ENCODE measurements at regions not wholly inside any gene's neighbourhood (a gene's known extent, or its start where the extent isn't known, plus 50 kb on each side); places are given as distances from the start of the nearest gene placed in this dataset.

DNA sequence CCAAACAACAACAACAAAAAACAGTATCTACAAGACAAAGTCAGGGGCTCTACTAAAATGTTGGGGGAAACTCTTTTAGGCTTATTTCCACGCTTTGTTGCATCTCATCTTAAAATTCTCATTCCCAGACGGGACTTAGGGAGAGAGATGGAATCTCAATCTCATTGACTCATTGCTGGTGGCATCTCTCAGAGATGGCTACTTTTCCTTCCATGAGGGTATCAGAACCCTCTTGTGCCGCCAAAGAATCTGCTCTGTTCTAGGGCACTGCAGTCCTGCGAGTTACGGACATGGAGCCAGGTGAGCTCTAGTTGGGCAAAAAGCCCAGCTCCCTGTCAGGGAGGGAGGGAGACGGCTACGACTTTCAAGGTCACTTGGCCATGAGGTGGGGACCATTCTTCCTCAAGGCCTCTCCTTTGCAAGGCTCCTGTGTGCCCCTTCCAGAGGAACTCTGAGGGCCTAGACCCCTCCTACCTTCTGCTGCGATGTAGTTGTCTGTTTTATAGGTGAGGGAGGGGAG lies 68.0 kb downstream of the MYCN start:
- in situ Hi-C loops (cut with HindIII; ENCODE audit: low pct_unique_long_range_greater_than_20kb, low sequenced_read_pairs) = no loop called here
- DNase-seq (ENCODE audit: low read depth) = no peak

- in situ Hi-C loops (cut with HindIII; ENCODE audit: low pct_unique_long_range_greater_than_20kb, low sequenced_read_pairs) = no loop called here
- DNase-seq (ENCODE audit: low read depth) = no peak
Observed at GRCh38 chr2:16007167-16007934, 67.0 kb downstream of the MYCN start.

GRCh38 chr2:16006537-16007166 lies 66.3 kb downstream of the MYCN start:
- DNase-seq (ENCODE audit: low read depth) = no peak
- in situ Hi-C loops (cut with HindIII; ENCODE audit: low pct_unique_long_range_greater_than_20kb, low sequenced_read_pairs) = no loop called here

DNA sequence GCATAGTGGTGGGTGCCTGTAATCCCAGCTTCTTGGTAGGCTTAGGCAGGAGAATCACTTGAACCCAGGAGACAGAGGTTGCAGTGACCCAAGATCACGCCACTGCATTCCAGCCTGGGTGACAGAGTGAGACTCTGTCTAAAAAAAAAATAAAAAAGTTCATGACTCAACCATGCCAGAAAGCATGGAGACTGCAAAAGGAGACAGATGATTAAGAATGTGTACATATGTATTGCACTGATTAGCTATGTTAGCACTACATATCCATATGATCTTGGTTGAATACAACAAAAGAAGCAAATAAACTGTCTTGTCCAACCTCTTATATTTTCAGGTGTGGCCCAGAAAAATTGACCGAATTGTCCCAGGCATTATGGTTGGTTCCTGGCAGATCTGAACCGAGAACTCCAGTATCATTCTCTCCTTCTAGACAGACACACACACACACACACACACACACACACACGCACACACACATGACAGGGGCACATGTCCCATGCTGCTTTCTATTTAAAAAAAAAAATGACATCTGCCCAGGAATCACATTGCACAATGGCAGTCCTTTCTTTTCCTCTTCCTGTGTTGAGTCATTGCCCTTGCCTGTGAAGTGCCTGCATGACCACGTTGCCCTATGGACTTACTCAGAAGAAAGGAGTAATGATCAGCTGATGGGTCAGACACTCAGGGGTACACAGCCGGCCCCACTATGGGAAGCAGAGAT lies 65.6 kb downstream of the MYCN start:
- peak; percentile 22 for DNase-seq (ENCODE audit: low read depth)
- in situ Hi-C loops (cut with HindIII; ENCODE audit: low pct_unique_long_range_greater_than_20kb, low sequenced_read_pairs) = no loop called here

DNA sequence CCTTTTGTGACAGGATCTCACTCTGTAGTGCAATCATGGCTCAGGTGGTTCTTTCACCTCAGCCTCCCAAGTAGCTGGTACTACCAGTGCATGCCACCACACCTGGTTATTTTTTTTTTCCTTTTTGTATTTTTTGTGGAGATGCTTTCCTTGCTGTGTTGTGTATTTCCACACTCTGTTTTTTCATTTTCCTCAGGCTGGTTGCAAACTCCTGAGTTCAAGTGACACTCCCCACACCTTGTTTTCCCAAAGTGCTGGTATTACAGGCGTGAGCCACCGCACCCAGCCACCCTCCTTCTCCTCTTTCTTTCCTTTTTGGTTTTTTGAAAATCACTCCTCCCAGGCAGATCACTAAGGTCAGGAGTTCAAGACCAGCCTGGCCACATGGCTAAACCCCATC lies 65.0 kb downstream of the MYCN start:
- no peak for DNase-seq (ENCODE audit: low read depth)
- in situ Hi-C loops (cut with HindIII; ENCODE audit: low pct_unique_long_range_greater_than_20kb, low sequenced_read_pairs) = no loop called here

DNA sequence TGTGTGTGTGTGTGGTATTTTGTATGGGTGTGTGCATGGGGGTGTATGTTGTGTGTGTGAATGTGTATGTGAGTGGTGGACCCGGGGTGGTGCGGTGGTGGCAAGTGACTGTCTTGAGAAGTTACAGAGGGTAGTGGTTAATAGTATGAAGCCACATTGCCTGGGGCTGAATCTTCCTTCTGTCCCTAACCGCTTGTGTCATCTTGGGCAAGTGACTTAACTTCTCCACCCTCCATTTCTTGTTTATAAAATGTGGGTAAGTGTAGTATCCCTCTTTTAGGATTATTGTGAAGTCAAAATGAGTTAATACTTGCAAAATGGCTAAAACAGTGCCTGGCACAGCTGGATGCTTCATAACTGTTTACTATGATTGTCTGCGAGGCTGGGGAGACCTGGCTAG lies 63.5 kb downstream of the MYCN start:
- in situ Hi-C loops (cut with HindIII; ENCODE audit: low pct_unique_long_range_greater_than_20kb, low sequenced_read_pairs) = no loop called here
- no peak for DNase-seq (ENCODE audit: low read depth)

DNA sequence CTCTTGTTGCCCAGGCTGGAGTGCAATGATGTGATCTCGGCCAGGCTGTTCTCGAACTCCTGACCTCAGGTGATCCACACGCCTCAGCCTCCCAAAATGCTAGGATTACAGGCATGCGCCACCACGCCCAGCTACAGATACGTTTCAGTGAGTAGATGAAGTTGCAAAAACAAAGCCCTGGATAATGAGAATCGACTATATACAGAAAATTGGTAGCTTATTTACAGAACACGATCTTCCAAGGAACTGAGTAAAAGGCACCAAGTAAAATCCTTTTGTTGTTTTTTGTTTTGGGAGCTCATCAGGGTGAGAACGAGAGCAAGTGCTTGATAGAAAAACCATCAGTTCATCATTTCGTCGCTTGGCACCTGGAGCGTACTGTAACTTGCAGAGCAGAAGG lies 62.8 kb downstream of the MYCN start:
- in situ Hi-C loops (cut with HindIII; ENCODE audit: low pct_unique_long_range_greater_than_20kb, low sequenced_read_pairs) = no loop called here
- no peak for DNase-seq (ENCODE audit: low read depth)

GRCh38 chr2:16002575-16002974 lies 62.2 kb downstream of the MYCN start:
- no peak for DNase-seq (ENCODE audit: low read depth)
- in situ Hi-C loops (cut with HindIII; ENCODE audit: low pct_unique_long_range_greater_than_20kb, low sequenced_read_pairs) = no loop called here

GRCh38 chr2:16002144-16002543 lies 61.8 kb downstream of the MYCN start:
- DNase-seq (ENCODE audit: low read depth) = no peak
- in situ Hi-C loops (cut with HindIII; ENCODE audit: low pct_unique_long_range_greater_than_20kb, low sequenced_read_pairs) = no loop called here

- in situ Hi-C loops (cut with HindIII; ENCODE audit: low pct_unique_long_range_greater_than_20kb, low sequenced_read_pairs) = no loop called here
- DNase-seq (ENCODE audit: low read depth) = no peak
Observed at GRCh38 chr2:16000642-16001041, 60.3 kb downstream of the MYCN start.

DNA sequence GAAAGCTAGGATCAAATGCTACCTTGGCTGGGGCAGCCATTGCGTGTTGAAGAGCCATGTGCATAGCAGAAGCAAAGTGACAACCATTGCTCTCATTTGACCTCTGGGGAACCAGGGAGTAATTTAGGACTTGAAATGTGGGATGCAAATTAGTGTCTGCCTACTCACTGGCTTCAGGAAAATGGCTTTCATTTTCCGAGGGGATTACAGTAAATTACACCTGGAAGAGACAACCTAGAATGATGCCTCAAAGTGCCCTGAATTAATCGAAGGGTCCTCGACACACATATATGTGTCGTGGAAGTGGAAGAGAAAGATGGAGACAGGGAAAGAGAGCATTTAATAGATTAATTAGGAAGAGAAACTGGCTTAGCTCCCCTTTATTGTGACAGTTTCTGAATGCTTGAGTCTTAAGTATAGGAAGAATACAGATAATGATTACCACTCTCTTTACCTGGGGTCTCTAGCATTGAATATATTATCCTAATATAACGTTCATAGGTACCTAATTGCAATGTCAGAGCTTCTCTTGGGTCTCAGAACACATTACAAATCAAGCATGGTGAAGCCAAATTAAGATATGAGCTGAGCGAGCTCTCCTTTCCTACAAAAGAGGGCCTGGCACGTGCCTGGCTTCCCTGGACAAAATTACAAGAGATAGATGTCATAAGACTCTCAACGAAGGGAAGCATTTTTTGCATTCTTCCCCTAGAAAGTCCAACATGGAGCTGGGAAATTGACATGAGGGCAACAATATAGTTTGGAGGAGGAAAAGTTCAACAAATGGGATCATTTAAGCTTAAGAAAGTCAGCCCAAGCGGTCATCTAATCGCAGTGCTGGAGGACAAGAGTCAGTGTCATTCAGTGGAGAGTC lies 59.5 kb downstream of the MYCN start:
- in situ Hi-C loops (cut with HindIII; ENCODE audit: low pct_unique_long_range_greater_than_20kb, low sequenced_read_pairs) = no loop called here
- DNase-seq (ENCODE audit: low read depth) = no peak

DNA sequence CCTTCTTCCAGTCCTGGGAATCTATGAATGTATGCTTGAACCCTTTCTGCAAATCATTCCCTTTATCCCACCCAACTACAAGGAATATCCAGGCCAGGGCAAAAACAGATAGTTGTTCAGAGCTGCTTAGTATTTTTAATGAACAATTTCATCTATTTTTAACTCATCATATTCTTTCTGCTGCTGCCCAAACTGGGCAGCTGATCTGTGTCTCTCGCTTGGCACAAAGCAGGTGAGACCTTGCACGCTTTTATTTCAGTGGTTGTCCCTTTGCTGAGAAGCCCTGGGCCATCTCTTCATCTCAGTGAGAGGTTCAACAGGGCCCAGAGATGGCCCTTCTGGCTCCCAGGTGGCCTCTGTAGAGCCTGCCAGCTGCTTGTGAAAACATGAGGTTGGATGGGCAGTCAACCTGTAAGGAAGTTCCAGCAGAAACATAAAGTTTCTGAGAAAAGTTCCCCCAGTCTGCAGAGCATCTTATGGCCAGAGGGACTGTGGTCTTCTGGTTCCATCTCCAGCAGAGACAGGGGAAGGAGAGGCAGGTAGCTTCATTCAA lies 57.5 kb downstream of the MYCN start:
- in situ Hi-C loops (cut with HindIII; ENCODE audit: low pct_unique_long_range_greater_than_20kb, low sequenced_read_pairs) = no loop called here
- DNase-seq (ENCODE audit: low read depth) = no peak

DNA sequence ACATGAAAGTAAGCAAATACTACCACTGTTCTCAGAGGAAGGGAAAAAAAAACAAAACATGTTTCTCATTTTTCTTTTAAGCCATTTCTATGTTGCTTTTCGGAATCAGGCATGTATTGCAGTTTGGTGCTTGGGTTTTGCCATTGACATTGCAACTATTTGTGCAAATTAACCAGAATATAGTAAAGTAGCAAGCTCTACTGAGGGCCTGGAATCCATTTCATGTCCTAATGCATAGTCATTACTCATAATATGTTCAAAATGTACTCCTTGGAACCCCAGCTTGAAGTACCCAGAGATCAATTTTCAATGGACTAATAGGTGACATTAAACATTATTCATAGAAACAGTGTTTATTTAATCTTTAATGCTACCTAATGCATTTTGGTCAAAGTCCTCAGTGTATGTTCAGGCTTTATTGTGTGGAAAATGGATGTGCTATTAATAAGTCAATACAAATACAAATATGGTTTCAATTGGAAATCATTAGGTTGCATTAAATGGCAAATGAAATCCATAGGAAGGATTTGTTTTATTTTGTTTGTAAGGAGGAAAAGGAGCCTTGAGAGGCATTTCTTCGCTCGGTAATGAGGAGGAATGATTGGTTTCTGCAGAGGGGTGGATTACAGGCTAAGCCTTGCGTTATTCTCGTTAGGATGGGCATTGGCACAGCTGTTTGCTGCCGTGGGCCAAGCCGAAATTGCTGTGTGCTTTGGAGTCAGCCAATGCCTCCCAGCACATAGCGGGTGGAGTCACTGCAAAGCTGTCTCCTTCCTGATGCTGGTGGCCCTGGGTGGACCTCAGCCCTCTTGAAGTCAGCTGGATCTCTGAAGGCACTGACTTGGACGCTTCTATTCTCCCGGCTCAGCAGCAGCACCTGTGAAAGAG lies 56.4 kb downstream of the MYCN start:
- in situ Hi-C loops (cut with HindIII; ENCODE audit: low pct_unique_long_range_greater_than_20kb, low sequenced_read_pairs) = no loop called here

More for the DNA sequence above, 56.4 kb downstream of the MYCN start:
- no peak for DNase-seq (ENCODE audit: low read depth)
